Neural progenitor cell (in vitro differentiated cells): ENCODE measurements at regions not wholly inside any gene's neighbourhood (a gene's known extent, or its start where the extent isn't known, plus 50 kb on each side); places are given as distances from the start of the nearest gene placed in this dataset.

ENCODE experiments used
- DNase-seq: peaks from one replicate; pipeline ENCODE4 v3.0.0-alpha.2; 2016; ENCODE audit warnings: low spot score
- H2AFZ ChIP-seq: fragments of 200-600 bp; sonication (generic); replicated peaks from 2 replicates; pipeline ENCODE4 v1.6.1; 2016; ENCODE audit warnings: antibody characterized with exemption
- H3F3A ChIP-seq: fragments of 200-600 bp; sonication (generic); 2 replicates; pipeline ENCODE4 v1.6.1; 2016; ENCODE audit warnings: antibody characterized with exemption, low read depth
- H3K27ac ChIP-seq: fragments of 200-600 bp; sonication (generic); 2 replicates; pipeline ENCODE4 v1.5.1; 2016; ENCODE audit warnings: mild to moderate bottlenecking
- H3K27me3 ChIP-seq: fragments of 200-600 bp; sonication (generic); 2 replicates; pipeline ENCODE4 v1.6.1; 2016; ENCODE audit warnings: mild to moderate bottlenecking, moderate library complexity
- H3K36me3 ChIP-seq: fragments of 200-600 bp; sonication (generic); 2 replicates; pipeline ENCODE4 v1.5.1; 2016
- H3K4me1 ChIP-seq: fragments of 200-600 bp; sonication (generic); 2 replicates; pipeline ENCODE4 v1.6.1; 2016; ENCODE audit warnings: mixed run types
- H3K4me2 ChIP-seq: fragments of 200-600 bp; sonication (generic); 2 replicates; pipeline ENCODE4 v1.6.1; 2016
- H3K4me3 ChIP-seq: fragments of 200-600 bp; sonication (generic); 2 replicates; pipeline ENCODE4 v1.5.1; 2016
- H3K79me2 ChIP-seq: fragments of 200-600 bp; sonication (generic); 2 replicates; pipeline ENCODE4 v1.6.1; 2016; ENCODE audit warnings: low read depth
- H3K9ac ChIP-seq: fragments of 200-600 bp; sonication (generic); 2 replicates; pipeline ENCODE4 v1.6.1; 2016
- H3K9me3 ChIP-seq: fragments of 200-600 bp; sonication (generic); 2 replicates; pipeline ENCODE4 v1.5.1; 2016; ENCODE audit warnings: low read depth
- H4K20me1 ChIP-seq: fragments of 200-600 bp; sonication (generic); 2 replicates; pipeline ENCODE4 v1.6.1; 2016; ENCODE audit warnings: low read depth
- H3K27ac Mint-ChIP-seq: 3 replicates; pipeline ENCODE4 v1.8.0; 2021; ENCODE audit warnings: mixed read lengths
- H3K27me3 Mint-ChIP-seq: 2 replicates; pipeline ENCODE4 v1.8.0; 2022; ENCODE audit warnings: low read depth, mild to moderate bottlenecking, inconsistent platforms, moderate library complexity, mixed read lengths; ENCODE audit not compliant: insufficient read depth
- H3K36me3 Mint-ChIP-seq: 3 replicates; pipeline ENCODE4 v1.8.0; 2021; ENCODE audit warnings: mixed read lengths
- H3K4me1 Mint-ChIP-seq: 3 replicates; pipeline ENCODE4 v1.8.0; 2021; ENCODE audit warnings: mixed read lengths
- H3K4me3 Mint-ChIP-seq: 3 replicates; pipeline ENCODE4 v1.8.0; 2021; ENCODE audit warnings: mild to moderate bottlenecking, moderate library complexity, mixed read lengths
- H3K9me3 Mint-ChIP-seq: 3 replicates; pipeline ENCODE4 v1.8.0; 2020; ENCODE audit warnings: mixed read lengths
- CTCF ChIP-seq: fragments of 200-600 bp; sonication (generic); IDR thresholded peaks from 2 replicates; pipeline ENCODE4 v1.5.1; 2017; ENCODE audit warnings: antibody characterized with exemption, mild to moderate bottlenecking
- EZH2 ChIP-seq: fragments of 200-600 bp; sonication (generic); IDR thresholded peaks from 2 replicates; pipeline ENCODE4 v1.6.1; 2017; ENCODE audit warnings: antibody characterized with exemption, mild to moderate bottlenecking, moderate library complexity
- EZH2phosphoT487 ChIP-seq: fragments of 200-600 bp; sonication (generic); IDR thresholded peaks from 2 replicates; pipeline ENCODE4 v1.6.1; 2017; ENCODE audit warnings: antibody characterized with exemption

GRCh38 chr7:94252971-94253370, 141.7 kb upstream of the COL1A2 start:
- no peaks in the 10 kb centered on the region for H3K9me3 Mint-ChIP-seq
- Histone ChIP-seq H3K27ac (no peak overlapping the region), H3K36me3 (no peaks in the 10 kb centered on the region), H3K79me2 (no peaks in the 10 kb centered on the region), H3K9ac (no peak overlapping the region), H3K4me3 (no peak overlapping the region), H3K4me2 (no peak overlapping the region), H3K9me3 (no peaks in the 10 kb centered on the region), H4K20me1 (no peaks in the 10 kb centered on the region), H3K27me3 (no peaks in the 10 kb centered on the region), H3K4me1 (peaks cover under 1% of the 10 kb centered on the region), H3F3A (no peaks in the 10 kb centered on the region), H2AFZ (no peak overlapping the region)
- no peak overlapping the region for H3K27ac Mint-ChIP-seq
- H3K4me1 Mint-ChIP-seq, result peaks cover 2% of the 10 kb centered on the region
- TF ChIP-seq CTCF (no peak), EZH2 (no peak), EZH2phosphoT487 (no peak)
- H3K27me3 Mint-ChIP-seq, result peaks cover 3% of the 10 kb centered on the region
- no peak for DNase-seq
- H3K4me3 Mint-ChIP-seq, result no peak overlapping the region
- peaks cover 1% of the 10 kb centered on the region for H3K36me3 Mint-ChIP-seq

- peaks cover 8% of the 10 kb centered on the region for H3K4me1 Mint-ChIP-seq
- H3K27ac Mint-ChIP-seq, result no peak overlapping the region
Measured at GRCh38 chr7:94253686-94254085, 141.0 kb upstream of the COL1A2 start.

GRCh38 chr7:94258418-94259300, 136.0 kb upstream of the COL1A2 start:
- peaks cover 1% of the 10 kb centered on the region for H3K36me3 Mint-ChIP-seq
- H3K79me2 ChIP-seq, result no peaks in the 10 kb centered on the region
- H3K27me3 ChIP-seq, result no peaks in the 10 kb centered on the region
- H2AFZ ChIP-seq, result peak overlapping the region; percentile 22
- H3K9me3 Mint-ChIP-seq, result no peaks in the 10 kb centered on the region
- H3K4me3 ChIP-seq, result no peak overlapping the region
- DNase-seq, result peak; percentile 35
- H3K9me3 ChIP-seq, result no peaks in the 10 kb centered on the region
- H3K27ac ChIP-seq, result no peak overlapping the region
- no peaks in the 10 kb centered on the region for H3K27me3 Mint-ChIP-seq
- peak overlapping the region; percentile 78 for H3K27ac Mint-ChIP-seq
- no peak overlapping the region for H3K9ac ChIP-seq
- no peak for TF ChIP-seq EZH2
- no peak for TF ChIP-seq EZH2phosphoT487
- no peak for TF ChIP-seq CTCF
- H3F3A ChIP-seq, result no peaks in the 10 kb centered on the region
- H4K20me1 ChIP-seq, result no peaks in the 10 kb centered on the region
- no peaks in the 10 kb centered on the region for H3K36me3 ChIP-seq
- peaks cover 16% of the 10 kb centered on the region for H3K4me1 Mint-ChIP-seq
- no peak overlapping the region for H3K4me3 Mint-ChIP-seq
- peaks cover 12% of the 10 kb centered on the region for H3K4me1 ChIP-seq
- H3K4me2 ChIP-seq, result no peak overlapping the region

More at GRCh38 chr7:94253686-94254085, 141.0 kb upstream of the COL1A2 start:
- H2AFZ ChIP-seq, result no peak overlapping the region
- no peaks in the 10 kb centered on the region for H3K9me3 ChIP-seq
- no peaks in the 10 kb centered on the region for H3K79me2 ChIP-seq
- Mint-ChIP-seq H3K27me3 (peaks cover 3% of the 10 kb centered on the region), H3K36me3 (peaks cover 1% of the 10 kb centered on the region), H3K4me3 (no peak overlapping the region), H3K9me3 (no peaks in the 10 kb centered on the region)
- H3K27me3 ChIP-seq, result no peaks in the 10 kb centered on the region
- no peaks in the 10 kb centered on the region for H3K36me3 ChIP-seq
- no peaks in the 10 kb centered on the region for H4K20me1 ChIP-seq
- H3K4me3 ChIP-seq, result no peak overlapping the region
- TF ChIP-seq EZH2, result no peak
- no peak for TF ChIP-seq EZH2phosphoT487
- TF ChIP-seq CTCF, result no peak
- H3K27ac ChIP-seq, result no peak overlapping the region
- no peak overlapping the region for H3K4me2 ChIP-seq
- no peak for DNase-seq
- H3K9ac ChIP-seq, result no peak overlapping the region
- no peaks in the 10 kb centered on the region for H3F3A ChIP-seq
- H3K4me1 ChIP-seq, result peaks cover 7% of the 10 kb centered on the region
